ENCODE measurements at regions not wholly inside any gene's neighbourhood (a gene's known extent, or its start where the extent isn't known, plus 50 kb on each side); places are given as distances from the start of the nearest gene placed in this dataset.

GRCh38 chr22:48744967-48745841, 1082.5 kb downstream of the BRD1 start:
- ChIA-PET RAD21 (ENCODE audit: low non-redundant PET in 1 of 2, low total read pairs in 2 of 2, uncharacterized antibody in 2 of 2, unreplicated experiment in 2 of 2) (no interaction called here), POLR2A (no interaction called here), CTCF (no interaction called here)
- H3K4me2 ChIP-seq (ENCODE audit: low read length): no peak overlapping the region
- no TSS peak for BruUV-seq (replicated peaks)
- no peaks in the 10 kb centered on the region for H3K9me3 ChIP-seq (ENCODE audit: control insufficient read depth in 1 of 2, insufficient read depth in 1 of 2, low read depth in 1 of 2, low read length in 2 of 2)
- no peaks in the 10 kb centered on the region for H4K20me1 ChIP-seq (ENCODE audit: insufficient read depth)
- no peak for TF ChIP-seq ZNF274 (IDR thresholded peaks at IDR 0.05; ENCODE audit: low read depth, low read length)
- no peak for TF ChIP-seq ELF1 (IDR thresholded peaks at IDR 0.05; ENCODE audit: borderline replicate concordance, low read depth)
- TF ChIP-seq REST (IDR thresholded peaks at IDR 0.05; ENCODE audit: low read depth): no peak
- TF ChIP-seq YY1 (IDR thresholded peaks at IDR 0.05; ENCODE audit: extremely low read depth, insufficient replicate concordance, low read depth, low read length): no peak
- no peaks in the 10 kb centered on the region for H3K79me2 ChIP-seq (ENCODE audit: insufficient read depth, low read length)
- no peaks in the 10 kb centered on the region for H3K9me2 ChIP-seq (ENCODE audit: insufficient read depth)
- no peak overlapping the region for H3K9ac ChIP-seq (ENCODE audit: low read length)
- H2AFZ ChIP-seq (ENCODE audit: low read depth, low read length, poor library complexity, severe bottlenecking): no peak overlapping the region
- H3K4me1 ChIP-seq (ENCODE audit: control insufficient read depth in 1 of 2, insufficient read depth in 2 of 2, low read length in 2 of 2): no peaks in the 10 kb centered on the region
- no peak for ATAC-seq
- intact Hi-C loops (cut with micrococcal nuclease): no loop called here
- no peak overlapping the region for H3K27ac ChIP-seq (ENCODE audit: low read depth, low read length)
- no peaks in the 10 kb centered on the region for H3K27me3 ChIP-seq (ENCODE audit: insufficient read depth, low read length)
- DNase-seq (ENCODE audit: low read depth, low spot score): no peak
- H3K36me3 ChIP-seq (ENCODE audit: control insufficient read depth in 1 of 2, insufficient read depth in 2 of 2, low read length in 2 of 2): no peaks in the 10 kb centered on the region
- no peak overlapping the region for H3K4me3 ChIP-seq (replicated peaks in 1 of 2; ENCODE audit: low read depth in 1 of 2, low read length in 2 of 2)

GRCh38 chr22:48744283-48744641, 1083.4 kb downstream of the BRD1 start:
- intact Hi-C loops (cut with micrococcal nuclease): no loop called here

More at GRCh38 chr22:48744283-48744641, 1083.4 kb downstream of the BRD1 start:
- Histone ChIP-seq H3K9me2 (ENCODE audit: insufficient read depth) (no peaks in the 10 kb centered on the region), H3K4me1 (ENCODE audit: control insufficient read depth in 1 of 2, insufficient read depth in 2 of 2, low read length in 2 of 2) (no peaks in the 10 kb centered on the region), H3K4me3 (replicated peaks in 1 of 2; ENCODE audit: low read depth in 1 of 2, low read length in 2 of 2) (no peak overlapping the region), H2AFZ (ENCODE audit: low read depth, low read length, poor library complexity, severe bottlenecking) (no peak overlapping the region), H3K36me3 (ENCODE audit: control insufficient read depth in 1 of 2, insufficient read depth in 2 of 2, low read length in 2 of 2) (no peaks in the 10 kb centered on the region), H3K4me2 (ENCODE audit: low read length) (no peak overlapping the region), H3K9ac (ENCODE audit: low read length) (no peak overlapping the region), H4K20me1 (ENCODE audit: insufficient read depth) (no peaks in the 10 kb centered on the region), H3K9me3 (ENCODE audit: control insufficient read depth in 1 of 2, insufficient read depth in 1 of 2, low read depth in 1 of 2, low read length in 2 of 2) (no peaks in the 10 kb centered on the region), H3K27me3 (ENCODE audit: insufficient read depth, low read length) (no peaks in the 10 kb centered on the region), H3K79me2 (ENCODE audit: insufficient read depth, low read length) (no peaks in the 10 kb centered on the region), H3K27ac (ENCODE audit: low read depth, low read length) (no peak overlapping the region)
- ATAC-seq: no peak
- ChIA-PET CTCF (no interaction called here), POLR2A (no interaction called here), RAD21 (ENCODE audit: low non-redundant PET in 1 of 2, low total read pairs in 2 of 2, uncharacterized antibody in 2 of 2, unreplicated experiment in 2 of 2) (no interaction called here)
- no peak for DNase-seq (ENCODE audit: low read depth, low spot score)
- TF ChIP-seq TCF7L2 (IDR thresholded peaks at IDR 0.05; ENCODE audit: borderline replicate concordance, extremely low read depth, insufficient read depth, insufficient read length) (no peak), YY1 (IDR thresholded peaks at IDR 0.05; ENCODE audit: extremely low read depth, insufficient replicate concordance, low read depth, low read length) (no peak), CTCF (IDR thresholded peaks at IDR 0.05 in 2 of 3, conservative IDR thresholded peaks at IDR 0.05 in 1 of 3; ENCODE audit: borderline replicate concordance in 1 of 3, insufficient read depth in 1 of 3, low read depth in 2 of 3, low read length in 2 of 3) (no peak), ZNF274 (IDR thresholded peaks at IDR 0.05; ENCODE audit: low read depth, low read length) (no peak), CEBPB (IDR thresholded peaks at IDR 0.05; ENCODE audit: low read depth) (no peak), ELF1 (IDR thresholded peaks at IDR 0.05; ENCODE audit: borderline replicate concordance, low read depth) (no peak)
- BruUV-seq (replicated peaks): no TSS peak
